ENCODE measurements at regions not wholly inside any gene's neighbourhood (a gene's known extent, or its start where the extent isn't known, plus 50 kb on each side); places are given as distances from the start of the nearest gene placed in this dataset.

GRCh38 chr20:51269671-51270070 is 246.8 kb upstream of the KCNG1 start:
- Histone ChIP-seq H3K36me3 (ENCODE audit: control insufficient read depth, insufficient read depth, low read length) (no peaks in the 10 kb centered on the region), H3K27me3 (ENCODE audit: control insufficient read depth, insufficient read depth, low read length, poor library complexity, severe bottlenecking) (no peaks in the 10 kb centered on the region), H3K9ac (ENCODE audit: extremely low read depth, low read length, poor library complexity, severe bottlenecking) (no peak overlapping the region), H3K4me1 (ENCODE audit: control insufficient read depth, insufficient read depth, low read length) (peaks cover 3% of the 10 kb centered on the region), H3K9me3 (ENCODE audit: control insufficient read depth, low read length) (peaks cover 34% of the 10 kb centered on the region), H3K27ac (ENCODE audit: low read depth, low read length) (no peak overlapping the region), H3K4me3 (ENCODE audit: low read length) (no peak overlapping the region)
- Mint-ChIP-seq H3K9me3 (peaks cover 53% of the 10 kb centered on the region), H3K27ac (no peak overlapping the region), H3K4me3 (no peak overlapping the region), H3K27me3 (ENCODE audit: insufficient read depth) (no peaks in the 10 kb centered on the region), H3K36me3 (ENCODE audit: low read depth) (peaks cover 10% of the 10 kb centered on the region), H3K4me1 (peaks cover 10% of the 10 kb centered on the region)
- TF ChIP-seq CTCF (conservative IDR thresholded peaks at IDR 0.05), result no peak
- WGBS, 2 experiments (ENCODE audit: insufficient coverage in 1 of 2, insufficient read length in 1 of 2), result 94 to 98% methylated on average over 3 to 4 of the region's 4 CpGs
- no peak for DNase-seq

GRCh38 chr20:51267679-51268078 is 244.8 kb upstream of the KCNG1 start:
- H3K27ac Mint-ChIP-seq, result no peak overlapping the region
- Histone ChIP-seq H3K27me3 (ENCODE audit: control insufficient read depth, insufficient read depth, low read length, poor library complexity, severe bottlenecking) (no peaks in the 10 kb centered on the region), H3K36me3 (ENCODE audit: control insufficient read depth, insufficient read depth, low read length) (no peaks in the 10 kb centered on the region), H3K4me1 (ENCODE audit: control insufficient read depth, insufficient read depth, low read length) (no peaks in the 10 kb centered on the region), H3K9ac (ENCODE audit: extremely low read depth, low read length, poor library complexity, severe bottlenecking) (no peak overlapping the region), H3K9me3 (ENCODE audit: control insufficient read depth, low read length) (peaks cover 49% of the 10 kb centered on the region), H3K4me3 (ENCODE audit: low read length) (no peak overlapping the region), H3K27ac (ENCODE audit: low read depth, low read length) (no peak overlapping the region)
- no peak for DNase-seq
- WGBS, 2 experiments (ENCODE audit: insufficient coverage in 1 of 2, insufficient read length in 1 of 2), result 94 to 98% methylated on average over 7 of the region's 7 CpGs
- H3K4me3 Mint-ChIP-seq, result no peak overlapping the region
- peaks cover 60% of the 10 kb centered on the region for H3K9me3 Mint-ChIP-seq
- H3K36me3 Mint-ChIP-seq (ENCODE audit: low read depth), result peaks cover 18% of the 10 kb centered on the region
- H3K27me3 Mint-ChIP-seq (ENCODE audit: insufficient read depth), result no peaks in the 10 kb centered on the region
- H3K4me1 Mint-ChIP-seq, result peaks cover under 1% of the 10 kb centered on the region
- TF ChIP-seq CTCF (conservative IDR thresholded peaks at IDR 0.05), result no peak

- no peaks in the 10 kb centered on the region for H3K27me3 ChIP-seq (ENCODE audit: control insufficient read depth, insufficient read depth, low read length, poor library complexity, severe bottlenecking)
- Mint-ChIP-seq H3K4me1 (no peaks in the 10 kb centered on the region), H3K9me3 (peaks cover 59% of the 10 kb centered on the region), H3K4me3 (no peak overlapping the region), H3K36me3 (ENCODE audit: low read depth) (peaks cover 19% of the 10 kb centered on the region), H3K27ac (no peak overlapping the region), H3K27me3 (ENCODE audit: insufficient read depth) (no peaks in the 10 kb centered on the region)
- H3K36me3 ChIP-seq (ENCODE audit: control insufficient read depth, insufficient read depth, low read length), result no peaks in the 10 kb centered on the region
- TF ChIP-seq CTCF (conservative IDR thresholded peaks at IDR 0.05), result no peak
- H3K4me3 ChIP-seq (ENCODE audit: low read length), result no peak overlapping the region
- peaks cover 42% of the 10 kb centered on the region for H3K9me3 ChIP-seq (ENCODE audit: control insufficient read depth, low read length)
- 94 to 97% methylated on average over 7 of the region's 7 CpGs for WGBS, 2 experiments (ENCODE audit: insufficient coverage in 1 of 2, insufficient read length in 1 of 2)
- no peak overlapping the region for H3K9ac ChIP-seq (ENCODE audit: extremely low read depth, low read length, poor library complexity, severe bottlenecking)
- H3K27ac ChIP-seq (ENCODE audit: low read depth, low read length), result no peak overlapping the region
- no peaks in the 10 kb centered on the region for H3K4me1 ChIP-seq (ENCODE audit: control insufficient read depth, insufficient read depth, low read length)
- no peak for DNase-seq
These were observed 243.4 kb upstream of the KCNG1 start for GRCh38 chr20:51266353-51266752.

Measured in endodermal cell (in vitro differentiated cells).